ENCODE measurements at regions not wholly inside any gene's neighbourhood (a gene's known extent, or its start where the extent isn't known, plus 50 kb on each side); places are given as distances from the start of the nearest gene placed in this dataset.

GRCh38 chr6:141288947-141289346, 843.8 kb upstream of the GJE1 start:
- no peaks in the 10 kb centered on the region for H3K4me1 ChIP-seq (replicated peaks in 1 of 2)
- no peak overlapping the region for H3K4me3 ChIP-seq
- WGBS, 4 donors, result 91 to 97% (median 92%) methylated on average over 5 of the region's 5 CpGs
- H3K36me3 ChIP-seq (replicated peaks in 1 of 2), result no peaks in the 10 kb centered on the region
- TF ChIP-seq POLR2A (IDR thresholded peaks at IDR 0.05), result no peak
- TF ChIP-seq CTCF (IDR thresholded peaks at IDR 0.05), result no peak
- no peaks in the 10 kb centered on the region for H3K9me3 ChIP-seq (replicated peaks in 1 of 3)
- no peaks in the 10 kb centered on the region for H3K27me3 ChIP-seq
- no peak overlapping the region for H3K27ac ChIP-seq
- no peak for DNase-seq
- intact Hi-C loops (cut with DNase I), result no loop called here

DNA sequence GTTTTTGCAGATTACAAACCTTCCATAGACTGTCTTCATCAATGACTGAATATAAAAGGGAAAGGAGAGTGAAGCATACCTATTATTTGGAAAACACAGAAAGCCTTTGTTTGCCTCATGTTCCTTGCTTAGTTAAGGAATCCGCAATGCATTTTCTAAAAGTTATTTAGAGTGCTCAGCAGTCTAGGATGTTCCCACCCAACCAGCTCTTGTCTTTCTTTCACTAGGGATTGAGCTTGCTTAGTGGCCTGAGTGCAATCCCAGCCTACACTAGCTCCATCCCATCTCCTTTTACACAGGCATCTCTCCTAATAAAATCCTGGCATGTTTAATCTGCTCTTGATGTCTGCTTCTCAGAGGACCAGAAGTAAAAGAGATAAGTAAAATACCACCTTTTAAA, 850.5 kb upstream of the GJE1 start:
- H3K4me3 ChIP-seq, result no peak overlapping the region
- DNase-seq, result no peak
- intact Hi-C loops (cut with DNase I), result no loop called here
- no peak overlapping the region for H3K27ac ChIP-seq
- TF ChIP-seq POLR2A (IDR thresholded peaks at IDR 0.05), result no peak
- no peak for TF ChIP-seq CTCF (IDR thresholded peaks at IDR 0.05)
- WGBS, 4 donors, result 79 to 98% (median 88%) methylated on average over 1 of the region's 1 CpG
- no peaks in the 10 kb centered on the region for H3K27me3 ChIP-seq
- H3K9me3 ChIP-seq (replicated peaks in 1 of 3), result no peaks in the 10 kb centered on the region
- H3K36me3 ChIP-seq (replicated peaks in 1 of 2), result no peaks in the 10 kb centered on the region
- no peaks in the 10 kb centered on the region for H3K4me1 ChIP-seq (replicated peaks in 1 of 2)

- Histone ChIP-seq H3K9me3 (replicated peaks in 1 of 3) (no peaks in the 10 kb centered on the region), H3K4me3 (no peak overlapping the region), H3K4me1 (replicated peaks in 1 of 2) (no peaks in the 10 kb centered on the region), H3K27me3 (no peaks in the 10 kb centered on the region), H3K36me3 (replicated peaks in 1 of 2) (no peaks in the 10 kb centered on the region), H3K27ac (no peak overlapping the region)
- TF ChIP-seq POLR2A (IDR thresholded peaks at IDR 0.05) (no peak), CTCF (IDR thresholded peaks at IDR 0.05) (no peak)
- intact Hi-C loops (cut with DNase I), result no loop called here
- no peak for DNase-seq
These were observed 863.0 kb upstream of the GJE1 start for GRCh38 chr6:141269684-141270083.

GRCh38 chr6:141267420-141267819, 865.3 kb upstream of the GJE1 start:
- H3K36me3 ChIP-seq (replicated peaks in 1 of 2), result no peaks in the 10 kb centered on the region
- no peaks in the 10 kb centered on the region for H3K9me3 ChIP-seq (replicated peaks in 1 of 3)
- H3K27ac ChIP-seq, result no peak overlapping the region
- TF ChIP-seq POLR2A (IDR thresholded peaks at IDR 0.05), result no peak
- TF ChIP-seq CTCF (IDR thresholded peaks at IDR 0.05), result no peak
- 86 to 92% (median 90%) methylated on average over 6 of the region's 6 CpGs for WGBS, 4 donors
- no peaks in the 10 kb centered on the region for H3K4me1 ChIP-seq (replicated peaks in 1 of 2)
- no peak overlapping the region for H3K4me3 ChIP-seq
- DNase-seq, result no peak
- intact Hi-C loops (cut with DNase I), result no loop called here
- no peaks in the 10 kb centered on the region for H3K27me3 ChIP-seq
